ENCODE measurements at regions not wholly inside any gene's neighbourhood (a gene's known extent, or its start where the extent isn't known, plus 50 kb on each side); places are given as distances from the start of the nearest gene placed in this dataset.
"Not testable (repeated sequence)": the region's sequence is repeated elsewhere in the genome, so short reads cannot be mapped to it uniquely, and the experiment has no call there.

DNA sequence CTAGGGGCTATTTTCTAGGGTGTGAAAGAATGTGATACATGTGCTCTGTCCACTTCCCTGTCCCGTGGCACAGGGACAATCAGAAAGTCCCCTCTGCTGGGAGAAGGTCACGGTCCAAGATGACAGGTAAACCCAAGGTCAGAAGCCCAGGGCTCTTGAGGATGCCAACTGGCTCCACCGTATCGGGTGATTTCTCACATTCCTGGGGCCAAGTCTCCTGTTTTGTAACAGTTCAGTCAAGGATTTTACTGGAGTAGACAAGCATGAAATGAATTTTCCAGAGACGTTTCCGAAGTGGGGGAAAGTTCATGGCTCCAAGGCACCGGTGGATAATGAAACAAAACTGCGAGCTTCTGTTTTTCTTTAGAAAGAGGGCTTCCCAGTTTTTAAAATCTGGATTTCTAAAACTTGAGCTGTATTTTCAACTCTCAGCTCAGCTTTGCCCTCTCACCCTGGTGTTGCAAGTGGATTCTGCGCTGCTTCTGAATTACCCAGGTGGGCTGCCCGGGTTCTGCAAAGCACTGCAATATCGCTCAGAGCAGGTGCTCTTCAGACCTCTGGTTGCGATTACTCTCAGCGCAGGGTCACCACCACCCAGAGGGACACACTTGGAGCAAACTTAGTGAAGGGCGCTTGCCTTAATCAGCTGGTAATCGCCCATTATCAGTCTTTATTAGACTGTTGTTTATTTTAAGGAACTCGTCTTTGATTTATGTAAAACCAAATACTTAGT is 64.4 kb upstream of the TMEM170B start:
- TF ChIP-seq, protein P1, sequence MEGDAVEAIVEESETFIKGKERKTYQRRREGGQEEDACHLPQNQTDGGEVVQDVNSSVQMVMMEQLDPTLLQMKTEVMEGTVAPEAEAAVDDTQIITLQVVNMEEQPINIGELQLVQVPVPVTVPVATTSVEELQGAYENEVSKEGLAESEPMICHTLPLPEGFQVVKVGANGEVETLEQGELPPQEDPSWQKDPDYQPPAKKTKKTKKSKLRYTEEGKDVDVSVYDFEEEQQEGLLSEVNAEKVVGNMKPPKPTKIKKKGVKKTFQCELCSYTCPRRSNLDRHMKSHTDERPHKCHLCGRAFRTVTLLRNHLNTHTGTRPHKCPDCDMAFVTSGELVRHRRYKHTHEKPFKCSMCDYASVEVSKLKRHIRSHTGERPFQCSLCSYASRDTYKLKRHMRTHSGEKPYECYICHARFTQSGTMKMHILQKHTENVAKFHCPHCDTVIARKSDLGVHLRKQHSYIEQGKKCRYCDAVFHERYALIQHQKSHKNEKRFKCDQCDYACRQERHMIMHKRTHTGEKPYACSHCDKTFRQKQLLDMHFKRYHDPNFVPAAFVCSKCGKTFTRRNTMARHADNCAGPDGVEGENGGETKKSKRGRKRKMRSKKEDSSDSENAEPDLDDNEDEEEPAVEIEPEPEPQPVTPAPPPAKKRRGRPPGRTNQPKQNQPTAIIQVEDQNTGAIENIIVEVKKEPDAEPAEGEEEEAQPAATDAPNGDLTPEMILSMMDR (IDR thresholded peaks at IDR 0.05): no peak
- Histone ChIP-seq H3K4me1 (ENCODE audit: control insufficient read depth in 1 of 2, low read depth in 2 of 2) (peaks cover 0 to 20% of the 10 kb centered on the region in 2 donors), H3K27me3 (replicated peaks; ENCODE audit: insufficient read depth) (no peaks in the 10 kb centered on the region), H3K9me3 (no peaks in the 10 kb centered on the region), H3K4me3 (peak overlapping the region; percentile 44), H3K36me3 (no peaks in the 10 kb centered on the region), H3K27ac (no peak overlapping the region)
- DNase-seq (ENCODE audit: low spot score) (no peak), ATAC-seq (ENCODE audit: insufficient number of reproducible peaks, low FRiP score, low read depth) (no peak)

DNA sequence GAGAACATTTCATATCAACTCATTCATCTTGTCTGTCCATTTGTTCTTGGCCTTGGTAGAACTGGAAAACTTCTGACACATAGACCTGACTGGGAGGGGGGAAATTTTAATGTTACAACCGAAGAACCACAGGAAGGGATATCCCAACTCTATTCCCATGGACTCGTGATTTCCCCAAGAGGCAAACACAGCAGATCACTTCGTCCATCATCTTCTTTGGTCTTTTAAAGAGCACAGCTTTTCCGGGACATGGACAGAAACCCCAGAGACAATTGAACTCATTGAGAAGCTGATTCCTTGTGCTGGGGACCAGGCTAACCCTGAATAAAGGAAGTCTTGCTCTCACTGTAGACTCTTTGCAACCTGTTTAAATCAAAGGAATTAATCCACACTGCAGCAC is 66.3 kb upstream of the TMEM170B start:
- DNase-seq (ENCODE audit: low spot score) (no peak), ATAC-seq (ENCODE audit: insufficient number of reproducible peaks, low FRiP score, low read depth) (no peak)
- no peak overlapping the region for H3K27ac ChIP-seq
- no peaks in the 10 kb centered on the region for H3K27me3 ChIP-seq (replicated peaks; ENCODE audit: insufficient read depth)
- peaks cover 0 to 20% of the 10 kb centered on the region in 2 donors for H3K4me1 ChIP-seq (ENCODE audit: control insufficient read depth in 1 of 2, low read depth in 2 of 2)
- H3K36me3 ChIP-seq: no peaks in the 10 kb centered on the region
- H3K4me3 ChIP-seq: no peak overlapping the region
- H3K9me3 ChIP-seq: no peaks in the 10 kb centered on the region
- TF ChIP-seq, protein P1 (IDR thresholded peaks at IDR 0.05): no peak

DNA sequence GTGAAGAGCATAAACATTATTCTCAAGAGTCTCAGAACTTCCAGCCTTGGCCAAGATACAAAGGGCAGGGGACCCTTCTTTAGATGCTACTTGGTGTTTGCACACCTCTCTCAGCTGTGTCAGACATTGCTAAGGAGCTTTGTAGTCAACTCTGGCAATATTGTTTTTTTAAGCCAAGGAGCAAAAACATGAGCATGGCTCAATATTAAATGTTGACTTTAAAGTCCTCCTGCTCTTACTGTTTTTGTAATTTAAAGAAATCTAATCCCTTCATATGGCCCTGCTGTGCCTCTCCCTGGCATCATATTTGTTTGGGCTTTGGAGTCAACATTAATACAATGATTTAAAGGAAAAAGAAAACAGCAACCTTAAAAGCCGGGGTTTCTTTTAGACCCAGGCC is 67.9 kb upstream of the TMEM170B start:
- H3K27me3 ChIP-seq (replicated peaks; ENCODE audit: insufficient read depth): no peaks in the 10 kb centered on the region
- TF ChIP-seq, protein P1 (IDR thresholded peaks at IDR 0.05): no peak

DNA sequence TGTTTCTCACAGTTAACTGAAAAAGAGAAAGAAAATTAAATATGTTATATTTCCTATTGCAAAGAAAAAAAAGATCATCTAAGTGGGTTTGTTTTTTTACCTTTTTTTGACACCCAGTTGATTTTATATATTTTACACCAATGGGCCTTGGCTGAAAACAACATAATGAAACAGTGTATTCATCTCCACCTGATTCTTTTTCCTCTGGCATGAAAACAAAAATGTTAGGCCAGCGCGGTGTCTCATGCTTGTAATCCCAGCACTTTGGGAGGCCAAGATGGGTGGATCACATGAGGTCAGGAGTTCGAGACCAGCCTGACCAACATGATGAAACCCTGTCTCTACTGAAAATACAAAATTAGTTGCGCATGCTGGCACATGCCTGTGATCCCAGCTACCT is 69.3 kb upstream of the TMEM170B start:
- DNase-seq (ENCODE audit: low spot score); ATAC-seq (ENCODE audit: insufficient number of reproducible peaks, low FRiP score, low read depth); H3K9me3 ChIP-seq; H3K27ac ChIP-seq; H3K4me1 ChIP-seq (ENCODE audit: control insufficient read depth in 1 of 2, low read depth in 2 of 2); H3K4me3 ChIP-seq; H3K27me3 ChIP-seq (replicated peaks; ENCODE audit: insufficient read depth); H3K36me3 ChIP-seq: not testable (repeated sequence)

More for the DNA sequence above, 67.9 kb upstream of the TMEM170B start:
- ATAC-seq (ENCODE audit: insufficient number of reproducible peaks, low FRiP score, low read depth): no peak
- Histone ChIP-seq H3K9me3 (no peaks in the 10 kb centered on the region), H3K36me3 (no peaks in the 10 kb centered on the region), H3K4me1 (ENCODE audit: control insufficient read depth in 1 of 2, low read depth in 2 of 2) (peaks cover 0 to 19% of the 10 kb centered on the region in 2 donors), H3K27ac (no peak overlapping the region), H3K4me3 (no peak overlapping the region)
- no peak for DNase-seq (ENCODE audit: low spot score)

DNA sequence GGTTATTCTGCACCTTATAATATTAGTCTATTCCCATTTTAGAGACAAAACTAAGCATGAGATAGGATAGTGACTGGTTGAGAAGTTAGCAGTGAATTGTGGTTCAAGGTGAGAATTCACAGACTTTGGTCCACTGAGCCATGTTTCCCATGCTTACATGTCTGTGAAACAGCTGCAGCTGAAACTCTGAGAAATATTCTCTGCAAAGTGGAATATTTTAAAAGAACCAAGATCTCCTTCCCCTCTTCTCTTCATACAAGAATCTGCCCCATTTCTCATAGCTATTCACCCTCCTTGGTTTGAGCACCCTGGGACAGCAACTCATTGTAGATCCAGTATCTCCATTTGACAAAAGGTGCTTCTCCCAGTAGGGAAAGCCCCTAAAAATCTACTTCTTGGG is 70.2 kb upstream of the TMEM170B start:
- Histone ChIP-seq H3K4me1 (ENCODE audit: control insufficient read depth in 1 of 2, low read depth in 2 of 2) (no peaks in the 10 kb centered on the region), H3K9me3 (no peaks in the 10 kb centered on the region), H3K36me3 (no peaks in the 10 kb centered on the region), H3K27ac (no peak overlapping the region), H3K4me3 (no peak overlapping the region), H3K27me3 (replicated peaks; ENCODE audit: insufficient read depth) (no peaks in the 10 kb centered on the region)
- no peak for DNase-seq (ENCODE audit: low spot score)
- ATAC-seq (ENCODE audit: insufficient number of reproducible peaks, low FRiP score, low read depth): no peak
- TF ChIP-seq, protein P1 (IDR thresholded peaks at IDR 0.05): no peak

DNA sequence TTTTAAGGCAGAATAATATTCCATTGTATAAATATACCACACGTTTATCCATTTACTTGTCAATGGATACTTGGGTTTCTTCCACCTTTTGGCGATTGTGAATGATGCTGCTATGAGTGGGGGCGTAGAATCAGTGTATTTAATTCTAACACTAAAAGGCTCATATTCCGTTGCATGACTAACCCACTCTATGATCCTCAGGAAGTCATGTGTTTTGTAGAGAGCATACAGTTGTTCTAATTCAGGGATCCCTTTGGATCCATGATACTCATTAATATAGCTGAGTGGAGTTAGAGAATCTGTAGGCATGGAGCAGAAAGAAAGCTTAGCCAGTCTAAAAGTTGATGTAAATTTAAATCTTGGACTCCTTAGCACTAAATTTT is 74.2 kb upstream of the TMEM170B start:
- no peaks in the 10 kb centered on the region for H3K36me3 ChIP-seq
- no peak for DNase-seq (ENCODE audit: low spot score)
- no peaks in the 10 kb centered on the region for H3K9me3 ChIP-seq
- H3K4me3 ChIP-seq: no peak overlapping the region
- H3K27me3 ChIP-seq (replicated peaks; ENCODE audit: insufficient read depth): no peaks in the 10 kb centered on the region
- ATAC-seq (ENCODE audit: insufficient number of reproducible peaks, low FRiP score, low read depth): no peak
- peaks cover 3 to 7% of the 10 kb centered on the region in 2 donors for H3K4me1 ChIP-seq (ENCODE audit: control insufficient read depth in 1 of 2, low read depth in 2 of 2)
- H3K27ac ChIP-seq: no peak overlapping the region
- TF ChIP-seq, protein P1 (IDR thresholded peaks at IDR 0.05): no peak
